ENCODE measurements at regions not wholly inside any gene's neighbourhood (a gene's known extent, or its start where the extent isn't known, plus 50 kb on each side); places are given as distances from the start of the nearest gene placed in this dataset.

DNA sequence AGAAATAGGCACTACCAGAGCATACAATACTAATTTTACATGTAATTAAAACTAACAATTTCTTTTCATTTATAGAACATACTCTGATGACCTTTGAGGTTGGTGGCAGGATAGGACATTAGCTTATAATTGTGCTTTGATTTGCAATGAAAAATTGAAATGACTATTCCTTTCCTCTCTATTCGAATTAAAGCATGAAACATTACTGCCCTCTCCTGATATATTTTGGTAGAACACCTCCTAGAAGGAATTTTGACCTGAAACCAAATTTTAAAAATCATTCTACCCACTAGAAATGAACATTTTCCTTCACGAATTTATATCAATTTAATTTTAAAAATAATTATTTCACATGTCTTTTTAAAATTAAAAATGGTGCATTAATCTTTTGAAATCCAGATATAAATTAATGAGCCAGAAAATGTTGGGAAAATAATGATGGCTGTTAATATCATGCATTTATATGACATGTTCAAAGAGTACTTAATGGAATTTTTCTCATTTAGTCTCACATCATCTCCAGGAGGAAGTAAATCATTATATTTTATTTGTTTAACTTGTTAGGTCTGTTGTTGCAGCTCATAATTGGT is 556.3 kb upstream of the ARGLU1 start:
- Histone ChIP-seq H4K8ac (ENCODE audit: low read length) (no peak overlapping the region), H3K23ac (ENCODE audit: low read length in 2 of 2) (no peak overlapping the region), H2BK15ac (ENCODE audit: low read depth, poor library complexity, severe bottlenecking) (no peak overlapping the region), H3K79me1 (replicated peaks; ENCODE audit: low read length, poor library complexity, severe bottlenecking) (no peaks in the 10 kb centered on the region), H2AK5ac (ENCODE audit: low read length, severe bottlenecking) (no peak overlapping the region), H4K91ac (ENCODE audit: low read length) (no peak overlapping the region), H3K27me3 (ENCODE audit: control insufficient read depth in 1 of 2, insufficient read depth in 1 of 2, low read length in 2 of 2) (no peaks in the 10 kb centered on the region), H2BK5ac (ENCODE audit: low read depth, low read length, poor library complexity, severe bottlenecking) (no peak overlapping the region), H2AFZ (ENCODE audit: low read depth, low read length) (no peak overlapping the region), H2BK120ac (ENCODE audit: low read depth, low read length) (no peak overlapping the region), H3K9ac (ENCODE audit: low read length) (no peak overlapping the region), H2BK12ac (ENCODE audit: low read length in 2 of 2) (no peak overlapping the region), H3K18ac (ENCODE audit: low read depth in 1 of 2, low read length in 2 of 2) (no peak overlapping the region), H3K4me3 (ENCODE audit: insufficient read depth in 1 of 2, low read depth in 1 of 2, low read length in 2 of 2) (no peak overlapping the region), H3K4ac (ENCODE audit: low read depth in 1 of 2, low read length in 2 of 2) (no peak overlapping the region), H3K9me3 (ENCODE audit: control insufficient read depth, low read length) (no peaks in the 10 kb centered on the region), H3K36me3 (ENCODE audit: control insufficient read depth in 1 of 2, insufficient read depth in 2 of 2, low read depth in 1 of 2, low read length in 2 of 2) (no peaks in the 10 kb centered on the region), H3K27ac (ENCODE audit: low read length, poor library complexity, severe bottlenecking) (no peak overlapping the region), H3K4me1 (ENCODE audit: control insufficient read depth, insufficient read depth, low read depth, low read length) (no peaks in the 10 kb centered on the region), H3K14ac (ENCODE audit: low read length in 2 of 2) (no peak overlapping the region), H3K4me2 (ENCODE audit: low read length, poor library complexity, severe bottlenecking) (no peak overlapping the region)
- peak; percentile 18 for DNase-seq
- 0% methylated on average over 1 of the region's 2 CpGs for WGBS

DNA sequence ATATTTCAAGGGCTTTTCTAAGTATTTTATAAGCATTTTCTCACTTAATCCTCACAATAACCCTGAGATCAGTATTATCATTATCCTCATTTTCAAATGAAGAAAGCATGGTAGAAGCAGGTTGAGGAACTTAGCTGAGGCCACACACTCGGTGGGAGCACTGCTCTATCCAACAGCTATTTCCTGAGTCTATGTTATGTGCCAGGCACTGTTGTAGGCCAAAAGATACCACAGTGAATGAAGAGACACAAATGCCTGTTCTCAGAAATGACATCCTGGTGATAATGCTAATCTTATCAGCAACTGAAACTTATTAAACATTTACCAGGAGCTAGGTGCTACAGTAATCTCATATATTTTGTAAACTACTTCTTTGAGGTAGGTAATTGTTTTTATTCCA is 553.9 kb upstream of the ARGLU1 start:
- DNase-seq, result no peak
- Histone ChIP-seq H4K91ac (ENCODE audit: low read length) (no peak overlapping the region), H2BK5ac (ENCODE audit: low read depth, low read length, poor library complexity, severe bottlenecking) (no peak overlapping the region), H3K9ac (ENCODE audit: low read length) (no peak overlapping the region), H3K36me3 (ENCODE audit: control insufficient read depth in 1 of 2, insufficient read depth in 2 of 2, low read depth in 1 of 2, low read length in 2 of 2) (no peaks in the 10 kb centered on the region), H3K79me1 (replicated peaks; ENCODE audit: low read length, poor library complexity, severe bottlenecking) (no peaks in the 10 kb centered on the region), H3K14ac (ENCODE audit: low read length in 2 of 2) (no peak overlapping the region), H2BK120ac (ENCODE audit: low read depth, low read length) (no peak overlapping the region), H3K9me3 (ENCODE audit: control insufficient read depth, low read length) (no peaks in the 10 kb centered on the region), H3K27me3 (ENCODE audit: control insufficient read depth in 1 of 2, insufficient read depth in 1 of 2, low read length in 2 of 2) (no peaks in the 10 kb centered on the region), H3K18ac (ENCODE audit: low read depth in 1 of 2, low read length in 2 of 2) (no peak overlapping the region), H4K8ac (ENCODE audit: low read length) (no peak overlapping the region), H2AFZ (ENCODE audit: low read depth, low read length) (no peak overlapping the region), H3K4me3 (ENCODE audit: insufficient read depth in 1 of 2, low read depth in 1 of 2, low read length in 2 of 2) (no peak overlapping the region), H3K4me2 (ENCODE audit: low read length, poor library complexity, severe bottlenecking) (no peak overlapping the region), H3K27ac (ENCODE audit: low read length, poor library complexity, severe bottlenecking) (no peak overlapping the region), H2BK15ac (ENCODE audit: low read depth, poor library complexity, severe bottlenecking) (no peak overlapping the region), H3K4me1 (ENCODE audit: control insufficient read depth, insufficient read depth, low read depth, low read length) (peaks cover 6% of the 10 kb centered on the region), H2BK12ac (ENCODE audit: low read length in 2 of 2) (no peak overlapping the region), H2AK5ac (ENCODE audit: low read length, severe bottlenecking) (no peak overlapping the region), H3K23ac (ENCODE audit: low read length in 2 of 2) (no peak overlapping the region), H3K4ac (ENCODE audit: low read depth in 1 of 2, low read length in 2 of 2) (no peak overlapping the region)
- 39% methylated on average over 1 of the region's 1 CpG for WGBS

DNA sequence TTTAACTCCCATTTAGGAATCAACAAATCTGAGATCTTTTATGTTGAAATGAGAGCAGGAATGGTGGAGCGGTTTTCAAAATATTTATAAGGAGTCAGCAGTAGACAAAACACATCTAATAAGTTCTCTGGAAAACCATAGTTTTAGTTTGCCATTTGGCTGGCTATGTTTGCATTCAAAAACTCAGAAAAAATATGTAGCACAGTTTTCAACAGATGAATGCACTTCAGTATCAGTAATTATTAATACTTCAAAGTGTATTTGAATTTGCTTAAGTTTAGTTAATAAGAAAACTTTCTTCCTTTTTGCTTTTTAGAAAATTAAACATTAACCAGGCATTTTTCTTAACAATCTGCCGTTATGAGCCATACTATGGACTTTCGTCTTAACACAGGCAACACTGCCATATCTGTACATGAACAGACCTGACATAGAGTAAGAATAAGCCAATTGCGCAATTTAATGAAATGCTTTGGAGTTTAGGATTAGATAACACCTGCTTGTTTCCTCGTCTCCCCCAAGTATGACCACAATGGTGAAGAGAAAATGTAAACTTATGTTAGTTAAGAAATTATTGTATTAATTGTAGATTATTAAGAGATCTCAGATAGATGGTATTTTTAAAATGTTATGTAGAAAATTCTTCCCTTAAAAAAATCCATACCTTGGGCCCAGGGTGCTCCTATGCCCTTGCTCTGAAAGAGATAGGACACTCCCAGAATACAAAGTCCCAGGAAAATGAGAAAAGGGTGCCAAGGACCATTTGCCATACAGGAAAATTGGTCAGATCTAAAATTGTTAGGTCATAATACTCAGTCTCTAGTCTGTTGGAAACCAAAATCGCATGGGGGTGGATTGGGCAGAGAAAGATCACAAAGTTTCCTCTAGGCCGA is 552.3 kb upstream of the ARGLU1 start:
- H2AK5ac ChIP-seq (ENCODE audit: low read length, severe bottlenecking), result peak overlapping the region; percentile 62
- no peak overlapping the region for H3K9ac ChIP-seq (ENCODE audit: low read length)
- DNase-seq, result no peak
- peaks cover 6% of the 10 kb centered on the region for H3K4me1 ChIP-seq (ENCODE audit: control insufficient read depth, insufficient read depth, low read depth, low read length)
- H4K91ac ChIP-seq (ENCODE audit: low read length), result no peak overlapping the region
- 95% methylated on average over 5 of the region's 7 CpGs for WGBS
- no peak overlapping the region for H3K4ac ChIP-seq (ENCODE audit: low read depth in 1 of 2, low read length in 2 of 2)
- no peak overlapping the region for H2BK12ac ChIP-seq (ENCODE audit: low read length in 2 of 2)
- H3K4me2 ChIP-seq (ENCODE audit: low read length, poor library complexity, severe bottlenecking), result peak overlapping the region; percentile 23
- no peak overlapping the region for H3K18ac ChIP-seq (ENCODE audit: low read depth in 1 of 2, low read length in 2 of 2)
- no peak overlapping the region for H4K8ac ChIP-seq (ENCODE audit: low read length)
- H3K27me3 ChIP-seq (ENCODE audit: control insufficient read depth in 1 of 2, insufficient read depth in 1 of 2, low read length in 2 of 2), result no peaks in the 10 kb centered on the region
- H3K23ac ChIP-seq (ENCODE audit: low read length in 2 of 2), result no peak overlapping the region
- no peak overlapping the region for H3K14ac ChIP-seq (ENCODE audit: low read length in 2 of 2)
- H2AFZ ChIP-seq (ENCODE audit: low read depth, low read length), result no peak overlapping the region
- H2BK120ac ChIP-seq (ENCODE audit: low read depth, low read length), result no peak overlapping the region
- no peaks in the 10 kb centered on the region for H3K36me3 ChIP-seq (ENCODE audit: control insufficient read depth in 1 of 2, insufficient read depth in 2 of 2, low read depth in 1 of 2, low read length in 2 of 2)
- H3K9me3 ChIP-seq (ENCODE audit: control insufficient read depth, low read length), result no peaks in the 10 kb centered on the region
- no peak overlapping the region for H3K4me3 ChIP-seq (ENCODE audit: insufficient read depth in 1 of 2, low read depth in 1 of 2, low read length in 2 of 2)
- H2BK5ac ChIP-seq (ENCODE audit: low read depth, low read length, poor library complexity, severe bottlenecking), result no peak overlapping the region
- H2BK15ac ChIP-seq (ENCODE audit: low read depth, poor library complexity, severe bottlenecking), result no peak overlapping the region
- H3K79me1 ChIP-seq (replicated peaks; ENCODE audit: low read length, poor library complexity, severe bottlenecking), result no peaks in the 10 kb centered on the region
- H3K27ac ChIP-seq (ENCODE audit: low read length, poor library complexity, severe bottlenecking), result peak overlapping the region; percentile 8

DNA sequence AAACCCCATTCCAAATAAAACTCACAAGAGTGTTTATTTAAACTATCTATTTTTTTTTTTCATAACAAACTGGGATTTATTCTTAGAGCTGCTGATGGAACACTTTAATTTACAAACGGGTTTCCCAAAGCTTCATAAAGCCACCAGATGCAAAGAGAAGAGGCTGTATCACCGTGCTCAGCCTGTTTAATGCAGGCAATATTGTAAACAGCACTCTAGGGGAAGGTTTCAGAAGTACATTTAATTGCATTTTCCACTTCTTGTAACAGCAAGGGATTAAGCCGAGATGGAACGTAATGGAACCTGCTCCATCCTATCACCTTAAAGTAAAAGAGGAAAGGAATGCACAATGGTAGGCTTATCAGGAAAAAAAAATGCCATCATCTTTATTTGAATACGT is 550.6 kb upstream of the ARGLU1 start:
- H3K23ac ChIP-seq (ENCODE audit: low read length in 2 of 2), result no peak overlapping the region
- no peak overlapping the region for H3K4me3 ChIP-seq (ENCODE audit: insufficient read depth in 1 of 2, low read depth in 1 of 2, low read length in 2 of 2)
- H2BK120ac ChIP-seq (ENCODE audit: low read depth, low read length), result no peak overlapping the region
- peaks cover 6% of the 10 kb centered on the region for H3K4me1 ChIP-seq (ENCODE audit: control insufficient read depth, insufficient read depth, low read depth, low read length)
- no peak overlapping the region for H3K18ac ChIP-seq (ENCODE audit: low read depth in 1 of 2, low read length in 2 of 2)
- no peak overlapping the region for H2BK15ac ChIP-seq (ENCODE audit: low read depth, poor library complexity, severe bottlenecking)
- no peak overlapping the region for H3K9ac ChIP-seq (ENCODE audit: low read length)
- H3K4me2 ChIP-seq (ENCODE audit: low read length, poor library complexity, severe bottlenecking), result no peak overlapping the region
- no peaks in the 10 kb centered on the region for H3K27me3 ChIP-seq (ENCODE audit: control insufficient read depth in 1 of 2, insufficient read depth in 1 of 2, low read length in 2 of 2)
- H2AFZ ChIP-seq (ENCODE audit: low read depth, low read length), result no peak overlapping the region
- no peaks in the 10 kb centered on the region for H3K36me3 ChIP-seq (ENCODE audit: control insufficient read depth in 1 of 2, insufficient read depth in 2 of 2, low read depth in 1 of 2, low read length in 2 of 2)
- H2AK5ac ChIP-seq (ENCODE audit: low read length, severe bottlenecking), result no peak overlapping the region
- no peak overlapping the region for H3K4ac ChIP-seq (ENCODE audit: low read depth in 1 of 2, low read length in 2 of 2)
- no peak overlapping the region for H4K91ac ChIP-seq (ENCODE audit: low read length)
- no peak overlapping the region for H2BK12ac ChIP-seq (ENCODE audit: low read length in 2 of 2)
- H2BK5ac ChIP-seq (ENCODE audit: low read depth, low read length, poor library complexity, severe bottlenecking), result no peak overlapping the region
- H3K27ac ChIP-seq (ENCODE audit: low read length, poor library complexity, severe bottlenecking), result no peak overlapping the region
- WGBS, result 74% methylated on average over 2 of the region's 5 CpGs
- H3K9me3 ChIP-seq (ENCODE audit: control insufficient read depth, low read length), result no peaks in the 10 kb centered on the region
- H3K14ac ChIP-seq (ENCODE audit: low read length in 2 of 2), result no peak overlapping the region
- H3K79me1 ChIP-seq (replicated peaks; ENCODE audit: low read length, poor library complexity, severe bottlenecking), result no peaks in the 10 kb centered on the region
- no peak overlapping the region for H4K8ac ChIP-seq (ENCODE audit: low read length)
- no peak for DNase-seq

Data from mesenchymal stem cell (in vitro differentiated cells and primary cell).